Middle frontal gyrus (tissue), 1 donor: ENCODE measurements at regions not wholly inside any gene's neighbourhood (a gene's known extent, or its start where the extent isn't known, plus 50 kb on each side); places are given as distances from the start of the nearest gene placed in this dataset.
"Not testable (repeated sequence)": the region's sequence is repeated elsewhere in the genome, so short reads cannot be mapped to it uniquely, and the experiment has no call there.

Experiments
- DNase-seq: peaks from one replicate; pipeline ENCODE4 v3.0.0-alpha.2; 2015; ENCODE audit warnings: low spot score; ENCODE audit errors: extremely low spot score

DNA sequence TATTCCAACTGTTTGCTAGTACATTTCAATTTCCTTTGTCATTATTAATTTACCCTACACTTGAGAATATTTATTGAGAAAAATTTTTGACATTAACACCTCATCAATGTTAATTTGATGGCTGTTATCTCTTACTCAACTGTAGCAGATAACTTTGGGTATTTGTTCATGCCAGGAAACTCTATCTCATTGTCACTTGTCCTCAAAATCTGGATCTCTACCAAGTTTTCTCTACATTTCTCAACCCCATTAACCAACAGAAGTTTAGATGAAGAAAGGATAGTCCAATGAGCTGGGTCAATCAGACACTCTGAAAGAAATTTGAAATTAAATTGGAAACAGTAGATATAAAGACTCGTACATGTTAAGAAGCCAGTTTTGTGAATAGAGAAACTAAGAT is 395.3 kb downstream of the TUSC1 start:
- no peak for DNase-seq

DNA sequence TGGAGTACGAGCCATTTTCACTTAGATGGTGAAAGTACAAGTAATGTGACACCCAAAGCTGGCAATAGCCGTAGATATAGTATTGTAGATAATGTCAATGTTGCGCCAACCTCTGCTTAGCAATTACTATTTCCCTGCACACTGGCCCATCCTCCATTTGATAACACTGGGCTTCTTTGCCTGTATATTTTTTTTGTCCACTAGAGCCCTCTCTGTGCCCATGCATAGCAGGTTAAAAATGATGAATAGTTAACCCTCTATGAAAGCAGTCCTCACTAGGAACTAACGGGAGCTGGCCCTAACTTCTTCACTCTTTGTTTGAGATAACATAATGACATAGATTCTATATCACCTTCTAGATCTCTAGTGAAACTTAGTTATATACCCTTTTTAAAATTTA is 416.8 kb downstream of the TUSC1 start:
- DNase-seq, result no peak

DNA sequence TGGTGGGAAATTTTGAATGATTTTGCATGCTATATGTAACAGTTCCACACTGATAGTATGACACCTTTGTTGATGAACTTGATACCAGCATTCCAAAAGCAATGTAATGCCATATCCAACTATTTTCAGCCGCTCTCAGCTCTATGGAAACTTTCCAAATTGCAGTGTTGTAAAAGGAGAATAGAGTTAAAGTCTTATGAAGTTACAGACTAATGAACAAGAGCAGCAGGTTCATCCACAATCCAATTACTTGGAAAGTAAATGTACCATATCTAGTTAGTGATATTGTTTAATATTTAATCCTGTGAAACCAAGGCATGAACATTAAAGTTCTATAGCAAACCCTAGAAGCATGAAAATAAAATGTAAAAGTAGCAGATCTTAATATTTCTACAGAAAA is 418.2 kb downstream of the TUSC1 start:
- DNase-seq, result no peak

DNA sequence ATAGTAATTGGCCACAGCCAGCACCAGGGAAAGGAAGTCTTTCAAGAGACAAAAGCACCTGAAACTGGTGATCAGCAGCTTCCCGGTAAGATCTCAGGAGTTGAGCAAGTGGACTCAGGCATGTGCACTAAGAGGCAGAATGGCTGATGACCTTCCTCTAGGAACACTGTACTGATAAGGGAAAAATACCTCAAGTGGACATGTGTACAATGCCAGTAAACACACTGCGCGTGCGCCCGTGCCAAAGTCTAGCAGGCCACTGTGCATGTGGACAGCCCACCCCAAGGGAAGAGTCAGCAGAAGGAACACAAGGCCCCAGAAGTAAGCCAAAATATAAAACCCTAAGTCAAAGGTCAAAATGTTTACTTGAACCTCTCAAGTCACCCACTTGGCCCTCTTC is 423.0 kb downstream of the TUSC1 start:
- no peak for DNase-seq

DNA sequence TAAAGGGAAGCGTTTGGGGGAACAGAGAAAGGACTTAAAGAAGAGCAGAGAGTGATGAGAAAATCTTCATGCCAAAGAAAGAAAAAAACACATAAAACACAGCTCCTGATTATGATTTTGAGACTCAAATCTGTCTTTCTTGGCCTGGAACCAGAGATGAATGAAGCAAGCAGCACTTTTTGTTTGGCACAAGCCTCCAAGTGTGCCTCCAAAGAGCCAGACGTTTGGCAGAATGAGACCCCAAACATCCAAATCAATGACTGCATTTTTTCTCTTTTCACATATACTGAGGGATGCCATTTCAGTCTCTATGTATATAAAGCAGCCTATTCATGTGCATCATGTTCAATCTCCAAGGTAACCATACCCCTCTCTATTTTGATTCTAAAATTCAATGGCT is 424.2 kb downstream of the TUSC1 start:
- no peak for DNase-seq

DNA sequence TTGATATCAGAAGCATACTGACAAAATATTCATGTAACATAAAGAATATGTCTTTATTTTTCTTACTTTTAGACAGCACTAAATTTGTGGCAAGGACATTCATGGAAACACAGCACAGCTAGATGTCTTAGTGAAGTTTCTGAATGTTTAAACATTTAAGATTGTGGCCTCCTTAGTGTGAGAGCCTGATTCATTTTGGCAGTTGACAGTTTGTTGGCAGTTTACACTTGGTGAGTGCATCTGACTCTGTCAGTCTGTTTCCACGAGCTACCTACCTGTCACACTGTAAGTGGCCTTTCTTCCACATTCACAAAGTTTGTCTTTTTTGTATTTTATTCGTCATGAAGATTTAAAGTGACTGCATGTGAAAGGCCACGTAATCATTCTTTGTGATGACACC is 436.8 kb downstream of the TUSC1 start:
- DNase-seq, result no peak

DNA sequence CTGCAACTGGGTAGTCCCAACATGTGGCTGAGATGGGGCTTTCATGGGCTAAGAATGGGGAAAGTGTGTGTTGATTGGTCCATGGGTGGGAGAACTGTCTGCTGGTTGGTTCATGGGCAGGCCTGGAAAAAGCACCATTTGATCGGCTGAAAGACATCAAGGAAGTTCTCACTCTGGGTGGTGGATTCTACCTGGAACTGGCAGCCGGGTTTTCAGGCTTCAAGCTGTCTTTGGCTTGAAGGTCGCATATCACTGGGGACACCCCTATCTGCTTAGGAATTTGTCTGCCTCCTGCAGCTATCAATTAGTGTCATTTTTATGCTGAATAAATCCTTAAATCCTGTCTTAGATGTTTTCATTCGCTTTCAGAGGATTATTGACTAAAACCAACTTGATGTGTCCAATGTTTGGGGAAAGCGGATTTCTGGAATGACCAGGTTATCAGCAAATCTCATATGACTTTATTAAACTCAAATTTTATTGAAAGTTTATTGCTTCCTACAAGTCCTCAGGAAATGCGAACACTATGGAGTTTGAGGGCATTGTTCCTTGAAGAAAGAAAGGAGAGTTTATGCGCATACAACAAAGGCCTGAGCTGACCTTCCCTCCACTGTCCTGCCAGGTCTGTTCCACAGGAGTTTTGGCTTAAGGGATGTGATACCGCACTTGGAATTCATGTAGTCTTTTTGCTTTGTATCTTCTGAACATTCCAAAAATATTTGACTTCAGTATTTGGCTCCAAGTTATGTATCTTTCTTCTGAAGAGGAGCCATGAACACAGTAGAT is 451.1 kb downstream of the TUSC1 start:
- DNase-seq, result no peak

DNA sequence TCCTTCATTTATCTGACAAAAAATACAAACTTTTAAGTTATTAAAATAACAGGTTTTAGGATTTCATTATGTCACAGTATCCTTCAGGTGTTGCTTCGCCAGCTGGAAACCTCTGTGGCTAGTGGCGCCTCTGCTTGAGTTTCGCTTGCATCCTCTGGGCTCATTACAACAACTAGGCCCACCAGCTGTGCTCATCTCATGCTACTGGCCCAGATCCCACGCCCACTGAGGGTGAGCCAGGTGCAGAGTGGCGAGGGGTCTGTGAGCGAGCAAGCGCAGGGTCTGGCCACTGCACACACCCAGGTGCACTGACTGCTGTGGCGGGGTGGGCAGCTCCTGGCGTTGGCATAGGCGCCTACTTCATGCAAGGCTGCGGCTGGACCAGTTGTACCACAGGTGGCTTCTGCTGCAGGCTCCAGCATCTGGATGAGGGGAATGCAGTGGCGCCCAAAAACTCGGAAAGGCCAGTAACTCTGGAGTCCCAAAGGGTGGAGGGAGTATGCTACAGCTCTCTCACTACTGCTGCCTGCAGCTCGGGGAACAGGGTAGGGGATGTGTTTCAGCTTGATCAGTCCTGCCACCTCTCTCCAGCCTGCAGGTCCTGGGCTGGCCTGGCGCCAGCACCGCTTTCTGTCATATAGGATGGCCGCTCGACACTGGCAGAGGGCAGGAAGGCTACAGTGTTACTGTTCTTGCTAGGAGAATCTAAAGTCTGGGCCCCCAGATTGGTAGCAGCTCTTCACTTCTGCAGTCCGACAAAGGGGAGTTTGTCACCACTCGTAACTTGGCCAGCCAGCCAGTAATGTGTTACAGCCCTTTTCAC is 452.1 kb downstream of the TUSC1 start:
- DNase-seq, result no peak

DNA sequence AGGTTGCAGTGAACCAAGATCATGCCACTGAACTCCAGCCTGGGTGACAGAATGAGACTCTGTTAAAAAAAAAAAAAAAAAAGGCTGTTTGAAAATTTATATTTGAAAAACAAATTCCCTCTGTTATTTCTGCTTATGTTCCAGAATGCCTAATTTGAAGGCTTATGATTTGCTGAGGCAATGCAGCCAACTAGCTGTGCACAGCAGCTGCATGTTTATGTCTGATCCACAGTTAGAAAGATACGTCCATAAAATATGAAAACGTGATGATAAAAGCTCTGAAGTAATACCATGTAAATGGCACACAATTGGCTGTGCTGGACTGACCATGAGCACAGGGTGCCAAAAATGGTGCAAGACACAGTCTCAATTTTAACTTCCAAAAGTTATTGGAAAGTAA is 453.2 kb downstream of the TUSC1 start:
- no peak for DNase-seq

DNA sequence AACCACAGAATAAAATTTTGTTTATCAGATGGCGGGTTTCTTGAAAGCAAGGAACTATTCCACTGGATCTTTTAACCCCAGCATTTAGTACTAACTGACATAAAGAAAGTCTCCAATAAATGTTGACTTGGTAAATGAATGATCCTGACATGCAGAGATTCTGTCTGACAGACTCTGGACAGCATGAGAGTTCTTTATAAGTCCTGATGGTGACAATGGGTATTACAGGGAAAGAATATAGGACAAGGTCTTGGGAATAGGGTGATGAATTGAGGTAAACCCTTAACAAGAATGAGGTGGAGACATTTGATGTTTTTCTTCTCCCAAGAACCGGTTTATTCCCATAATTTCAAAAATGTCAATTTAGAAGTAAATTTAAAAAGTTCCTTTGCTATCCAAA is 453.9 kb downstream of the TUSC1 start:
- DNase-seq, result no peak

DNA sequence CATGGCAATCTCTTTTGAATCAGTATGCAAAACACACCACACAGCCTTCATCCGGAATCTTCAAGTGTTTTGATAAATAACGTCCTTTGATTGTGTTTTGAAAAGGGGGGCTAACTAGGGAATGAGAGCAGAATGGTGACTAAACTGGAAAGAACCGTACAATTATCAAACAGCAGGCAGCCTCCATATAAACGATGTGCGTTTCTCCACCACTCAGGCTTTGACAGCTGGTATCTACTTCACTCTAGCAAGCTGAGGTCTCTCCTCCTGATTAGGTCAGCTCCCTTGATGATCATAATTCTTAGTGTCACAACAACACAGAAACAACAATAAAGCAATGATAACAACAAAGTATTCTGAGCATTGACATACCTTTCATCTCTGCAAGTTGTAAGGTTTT is 465.9 kb downstream of the TUSC1 start:
- DNase-seq, result no peak

DNA sequence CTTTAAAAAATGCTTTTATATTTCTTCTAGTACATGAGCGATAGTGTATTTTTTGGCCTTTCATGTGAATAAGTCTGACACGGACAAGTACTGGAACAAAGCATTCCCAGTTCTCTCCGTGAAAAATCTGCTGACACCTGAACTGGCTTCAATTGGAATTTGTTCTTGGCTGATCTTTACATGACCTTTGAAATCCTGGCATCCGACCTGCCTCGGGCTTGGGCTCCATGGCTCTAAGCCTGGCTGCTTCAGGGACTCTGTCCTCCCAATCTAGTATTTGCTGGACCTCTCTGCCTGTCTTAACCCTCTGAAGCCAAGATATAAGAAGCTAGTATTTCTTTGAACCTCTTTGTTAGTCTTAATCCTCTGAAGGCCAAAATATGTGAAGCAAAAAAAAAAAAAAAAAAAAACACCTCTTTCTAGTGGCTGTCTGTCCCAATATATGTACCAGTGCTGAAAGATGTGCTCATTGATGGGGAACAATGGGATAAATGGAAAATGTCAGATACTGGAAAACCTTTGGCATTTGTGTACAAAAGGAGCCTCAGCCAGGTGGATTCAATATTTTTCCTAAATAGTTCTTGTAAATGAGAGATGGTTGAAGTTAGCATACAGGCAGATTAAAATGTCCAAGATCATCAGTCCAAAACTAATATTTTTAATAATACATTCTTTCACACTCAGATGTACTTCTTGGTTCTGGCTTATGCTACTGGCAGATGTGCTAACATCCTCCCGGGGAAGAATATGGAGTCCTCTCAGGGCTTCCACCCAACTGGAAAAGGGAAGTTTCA is 470.6 kb downstream of the TUSC1 start:
- no peak for DNase-seq

DNA sequence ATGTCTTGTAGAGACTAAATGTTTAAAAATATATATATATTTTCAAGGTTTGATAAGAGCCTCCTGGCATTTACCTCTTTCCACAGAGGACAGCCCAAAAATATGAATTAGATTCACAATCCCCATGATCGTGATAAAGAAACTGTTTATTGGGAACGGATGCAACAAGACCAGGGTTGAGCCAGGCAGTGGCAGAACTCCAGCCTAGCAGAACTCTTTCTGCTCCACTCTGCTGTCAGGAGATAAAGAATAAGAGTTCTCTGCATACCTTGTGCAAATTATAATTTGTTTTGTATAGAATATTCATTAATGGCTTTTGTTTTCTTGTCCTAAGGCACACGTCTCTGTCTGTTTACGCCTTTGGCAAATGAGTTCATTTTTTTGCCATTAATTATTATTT is 472.2 kb downstream of the TUSC1 start:
- DNase-seq, result no peak

DNA sequence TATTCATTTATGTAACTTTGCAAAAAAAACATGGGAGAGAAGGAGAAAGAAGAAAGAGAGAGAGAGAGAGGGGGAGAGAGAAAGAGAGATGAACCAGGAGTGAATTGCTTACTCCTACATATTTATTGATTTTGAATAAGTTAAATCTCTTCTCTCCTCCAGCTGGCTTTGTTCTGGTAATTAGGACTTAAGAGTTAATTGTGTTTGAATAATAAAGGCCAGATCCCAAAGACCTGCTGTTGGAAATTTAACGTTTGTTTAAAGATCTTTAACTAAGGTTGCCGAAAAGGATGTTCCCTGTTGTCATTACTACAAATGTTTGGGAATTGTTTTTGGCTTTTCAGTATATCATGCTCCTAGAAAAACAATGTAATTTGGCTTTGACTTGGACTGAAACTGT is 473.0 kb downstream of the TUSC1 start:
- no peak for DNase-seq

DNA sequence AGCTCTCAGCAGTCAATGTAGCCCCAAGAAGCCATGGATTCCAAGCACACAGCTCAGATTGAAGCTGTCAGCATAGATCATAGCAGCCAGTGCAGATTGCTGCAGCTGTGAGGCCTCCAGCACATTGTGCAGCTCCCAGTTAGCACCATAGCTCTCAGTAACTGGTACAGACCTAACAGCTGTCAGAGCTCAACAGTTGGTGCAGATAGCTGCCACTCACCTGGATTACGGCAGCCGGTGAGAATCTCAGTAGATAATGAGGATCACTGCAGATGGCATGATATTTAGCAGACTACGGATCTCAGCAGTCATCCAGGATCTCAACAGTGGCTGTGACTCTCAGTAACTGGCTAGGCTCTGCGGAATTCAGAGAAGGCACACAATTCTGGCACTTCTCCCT is 500.4 kb downstream of the TUSC1 start:
- no peak for DNase-seq

DNA sequence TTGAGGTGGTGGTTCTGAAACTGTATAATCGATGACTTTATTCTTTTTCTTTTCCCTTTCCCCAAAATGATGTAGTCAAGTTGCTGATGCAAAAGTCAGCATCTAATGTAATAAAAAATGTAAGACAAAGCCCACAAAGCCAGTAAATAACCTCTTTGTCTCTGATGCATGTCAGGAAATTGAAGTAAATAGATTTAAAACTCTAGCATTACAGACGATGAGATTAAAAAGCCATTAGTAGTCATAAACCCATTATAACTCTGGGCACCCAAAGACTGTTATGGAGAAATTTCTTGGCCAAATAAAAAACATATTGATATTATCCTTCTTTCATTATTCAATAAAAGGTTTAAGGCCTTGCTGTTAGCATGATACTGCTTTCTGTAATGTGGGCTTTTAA is 548.7 kb downstream of the TUSC1 start:
- no peak for DNase-seq

DNA sequence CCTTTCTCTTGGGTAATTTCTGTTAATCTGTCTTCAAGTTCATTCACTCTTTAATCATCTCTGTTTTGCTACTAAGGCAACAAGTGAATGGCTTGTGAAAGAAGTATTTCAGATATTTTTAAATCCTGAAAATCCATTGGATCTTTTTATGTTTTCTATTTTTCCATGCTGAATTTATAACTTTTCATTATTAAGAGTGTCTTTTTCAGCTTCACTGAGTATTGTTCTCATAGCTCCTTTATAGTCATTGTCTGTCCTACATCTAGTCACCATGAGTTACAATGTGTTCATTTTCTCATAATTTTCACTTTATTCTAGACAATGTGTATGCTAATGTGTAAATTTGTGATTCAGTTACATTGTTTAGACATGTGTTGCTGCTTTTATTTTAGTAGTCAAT is 556.4 kb downstream of the TUSC1 start:
- DNase-seq, result no peak

DNA sequence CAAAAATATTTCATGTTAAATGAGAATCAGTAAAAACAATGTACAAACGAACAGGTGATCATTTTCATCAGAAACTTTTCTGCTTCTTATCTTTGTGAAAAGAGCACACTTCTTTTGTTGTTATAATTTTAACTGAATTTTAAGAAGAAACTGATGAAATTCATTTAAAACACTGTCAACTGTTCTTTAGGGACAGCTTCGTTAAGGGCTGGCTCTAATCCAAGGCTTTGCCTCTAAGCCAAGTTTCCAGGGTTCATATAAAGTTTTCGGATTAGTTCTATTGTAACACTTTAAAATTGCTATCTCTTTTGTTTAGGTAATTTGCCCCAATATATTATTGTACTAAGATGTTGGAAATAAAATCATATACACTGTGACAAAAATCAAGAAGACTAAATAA is 559.2 kb downstream of the TUSC1 start:
- no peak for DNase-seq

DNA sequence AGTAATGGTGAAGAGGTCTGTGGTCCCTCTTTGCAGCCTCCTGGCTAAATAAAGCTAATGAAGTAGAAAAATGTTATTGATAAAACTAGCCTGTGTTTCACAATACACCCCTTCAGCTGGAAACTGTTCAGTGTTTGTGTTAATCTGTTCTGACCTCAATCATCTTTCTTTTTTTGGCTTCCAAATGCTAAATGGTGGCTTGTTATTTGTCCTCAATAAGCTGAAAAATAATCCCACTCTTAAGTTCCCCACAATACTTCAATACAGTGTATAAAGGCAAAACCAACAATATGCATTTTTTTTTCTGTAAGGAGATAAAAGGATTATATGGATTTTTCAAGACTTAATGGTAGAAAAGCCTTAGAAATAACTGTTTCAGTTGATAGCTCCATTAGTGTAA is 560.5 kb downstream of the TUSC1 start:
- no peak for DNase-seq

DNA sequence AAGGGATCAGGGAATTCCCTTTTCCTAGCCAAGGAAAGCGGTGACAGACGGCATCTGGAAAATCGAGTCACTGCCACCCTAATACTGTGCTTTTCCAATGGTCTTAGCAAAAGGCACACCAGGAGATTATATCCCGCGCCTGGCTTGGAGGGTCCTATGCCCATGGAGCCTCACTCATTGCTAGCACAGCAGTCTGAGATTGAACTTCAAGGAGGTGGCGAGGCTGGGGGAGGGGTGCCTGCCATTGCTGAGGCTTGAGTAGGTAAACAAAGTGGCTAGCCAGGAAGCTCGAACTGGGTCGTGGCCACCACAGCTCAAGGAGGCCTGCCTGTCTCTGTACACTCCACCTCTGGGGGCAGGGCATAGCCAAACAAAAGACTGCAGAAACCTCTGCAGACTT is 556.5 kb upstream of the IZUMO3 start:
- not testable (repeated sequence) for DNase-seq

DNA sequence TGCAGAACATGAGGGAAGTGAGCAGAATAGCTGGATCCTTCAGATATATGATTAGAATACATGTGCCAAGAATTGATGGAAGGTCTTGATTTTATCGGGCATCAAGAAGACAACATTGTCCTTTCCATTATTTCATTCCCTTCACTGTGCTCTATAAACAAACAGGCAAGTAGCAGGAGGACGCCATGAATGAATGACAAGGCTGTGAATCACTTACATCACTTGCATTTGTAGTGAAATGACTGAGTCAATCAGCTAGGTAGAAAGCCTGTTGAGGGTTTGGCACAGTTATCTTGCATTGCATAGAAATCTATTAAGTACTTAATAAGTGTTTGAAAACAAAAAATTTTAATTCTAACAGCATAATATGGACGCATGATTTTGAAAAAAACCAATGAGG is 548.8 kb upstream of the IZUMO3 start:
- no peak for DNase-seq

DNA sequence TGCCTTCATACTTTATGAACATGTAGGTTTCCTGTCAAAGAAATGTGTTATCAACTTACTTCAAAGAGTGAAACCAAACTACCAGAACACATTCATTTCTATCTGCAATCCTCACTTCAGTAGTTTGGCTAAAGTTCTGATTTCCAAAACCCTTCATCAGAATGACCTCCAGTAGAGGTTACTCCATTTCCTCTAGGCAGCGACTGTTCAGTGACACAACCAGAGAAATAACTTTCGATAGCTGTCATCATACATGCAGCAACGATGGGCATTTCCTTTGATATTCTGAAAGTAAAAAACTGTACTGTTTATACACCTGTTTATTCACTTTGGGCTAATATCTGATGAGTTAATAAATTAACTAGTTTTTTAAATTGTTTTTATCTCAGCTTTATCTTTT is 532.5 kb upstream of the IZUMO3 start:
- no peak for DNase-seq
